ENCODE measurements at regions not wholly inside any gene's neighbourhood (a gene's known extent, or its start where the extent isn't known, plus 50 kb on each side); places are given as distances from the start of the nearest gene placed in this dataset.

DNA sequence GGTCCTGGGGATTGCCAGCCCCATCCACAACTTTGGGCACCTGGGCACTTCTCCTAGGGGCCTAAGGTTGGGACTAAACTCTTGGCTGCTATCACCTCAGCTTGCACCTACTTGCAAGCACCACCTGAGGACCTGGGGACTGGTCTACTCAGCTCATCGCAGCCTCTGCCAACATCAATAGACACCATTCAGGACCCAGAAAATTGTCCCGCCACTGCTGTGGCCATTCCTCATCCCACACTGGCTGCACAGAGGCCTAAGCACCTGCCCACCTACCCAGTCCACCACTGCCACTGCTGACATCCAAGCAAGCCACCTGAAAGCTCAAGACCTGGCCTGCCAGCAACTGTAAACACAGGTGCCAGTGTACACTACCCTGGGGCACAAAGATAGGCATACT lies 234.1 kb downstream of the STK31 start:
- peaks cover 6 to 17% of the 10 kb centered on the region in 2 donors for H3K36me3 Mint-ChIP-seq
- H3K4me1 Mint-ChIP-seq, result no peaks in the 10 kb centered on the region
- ATAC-seq (ENCODE audit: low read depth in 2 of 2) (no peak), DNase-seq (no peak)
- no peak overlapping the region for H3K27ac Mint-ChIP-seq
- H3K9me3 Mint-ChIP-seq, result peaks cover 8 to 30% (median 17%) of the 10 kb centered on the region in 7 donors
- H3K27me3 Mint-ChIP-seq, result peaks cover 7 to 16% (median 13%) of the 10 kb centered on the region in 3 donors
- peak overlapping the region in 1 of 8 donors; percentile 32 for H3K4me3 Mint-ChIP-seq

GRCh38 chr7:23945472-23945871 lies 235.5 kb downstream of the STK31 start:
- Mint-ChIP-seq H3K9me3 (peaks cover 10 to 30% (median 19%) of the 10 kb centered on the region in 7 donors), H3K4me3 (no peak overlapping the region), H3K36me3 (peaks cover 6 to 17% of the 10 kb centered on the region in 2 donors), H3K27ac (no peak overlapping the region), H3K4me1 (no peaks in the 10 kb centered on the region), H3K27me3 (peaks cover 6 to 16% (median 7%) of the 10 kb centered on the region in 3 donors)
- DNase-seq (no peak), ATAC-seq (ENCODE audit: low read depth in 2 of 2) (no peak)

DNA sequence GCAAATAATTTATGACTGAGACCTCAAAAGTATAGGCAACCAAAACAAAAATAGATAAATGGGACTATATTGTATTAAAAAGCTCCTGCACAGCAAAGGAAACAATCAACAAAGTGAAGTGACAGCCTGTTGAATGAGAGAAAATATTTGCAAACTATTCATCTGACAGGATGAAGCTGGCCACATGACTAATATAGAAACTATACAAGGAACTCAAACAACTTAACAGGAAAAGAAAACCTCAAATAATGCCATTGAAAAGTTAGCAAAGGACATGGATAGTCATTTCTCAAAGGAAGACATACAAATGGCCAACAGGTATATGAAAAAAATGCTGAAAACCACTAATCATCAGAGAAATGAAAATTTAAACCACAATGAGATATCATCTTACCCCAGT lies 245.1 kb downstream of the STK31 start:
- H3K27ac Mint-ChIP-seq, result no peak overlapping the region
- ATAC-seq (ENCODE audit: low read depth in 2 of 2), result no peak
- no peaks in the 10 kb centered on the region for H3K27me3 Mint-ChIP-seq
- DNase-seq, result no peak
- no peaks in the 10 kb centered on the region for H3K36me3 Mint-ChIP-seq
- H3K9me3 Mint-ChIP-seq, result peaks cover 3 to 19% (median 5%) of the 10 kb centered on the region in 7 donors
- no peaks in the 10 kb centered on the region for H3K4me1 Mint-ChIP-seq
- H3K4me3 Mint-ChIP-seq, result no peak overlapping the region

GRCh38 chr7:23955600-23956149 lies 245.7 kb downstream of the STK31 start:
- no peaks in the 10 kb centered on the region for H3K4me1 Mint-ChIP-seq
- H3K36me3 Mint-ChIP-seq, result no peaks in the 10 kb centered on the region

GRCh38 chr7:23956772-23957576 lies 247.0 kb downstream of the STK31 start:
- Mint-ChIP-seq H3K36me3 (no peaks in the 10 kb centered on the region), H3K4me1 (no peaks in the 10 kb centered on the region), H3K27ac (no peak overlapping the region), H3K9me3 (peaks cover 0 to 19% (median 5%) of the 10 kb centered on the region in 7 donors), H3K4me3 (no peak overlapping the region), H3K27me3 (peaks cover 0 to 9% (median 7%) of the 10 kb centered on the region in 3 donors)
- ATAC-seq (ENCODE audit: low read depth in 2 of 2) (no peak), DNase-seq (no peak)

More at GRCh38 chr7:23955600-23956149, 245.7 kb downstream of the STK31 start:
- Mint-ChIP-seq H3K27ac (no peak overlapping the region), H3K9me3 (peaks cover 0 to 19% (median 5%) of the 10 kb centered on the region in 7 donors), H3K4me3 (no peak overlapping the region), H3K27me3 (no peaks in the 10 kb centered on the region)
- ATAC-seq (ENCODE audit: low read depth in 2 of 2) (no peak), DNase-seq (no peak)

- Mint-ChIP-seq H3K27me3 (peaks cover 0 to 16% (median 9%) of the 10 kb centered on the region in 3 donors), H3K4me1 (no peaks in the 10 kb centered on the region), H3K9me3 (peaks cover 0 to 8% (median 5%) of the 10 kb centered on the region in 7 donors), H3K36me3 (no peaks in the 10 kb centered on the region), H3K27ac (no peak overlapping the region), H3K4me3 (no peak overlapping the region)
- no peak for ATAC-seq (ENCODE audit: low read depth in 2 of 2)
- no peak for DNase-seq
These were observed 249.8 kb downstream of the STK31 start for GRCh38 chr7:23959821-23960220.

GRCh38 chr7:23960361-23960760 lies 250.3 kb downstream of the STK31 start:
- H3K9me3 Mint-ChIP-seq, result peaks cover 0 to 5% (median 4%) of the 10 kb centered on the region in 7 donors
- no peaks in the 10 kb centered on the region for H3K36me3 Mint-ChIP-seq
- no peaks in the 10 kb centered on the region for H3K4me1 Mint-ChIP-seq
- peaks cover 0 to 17% (median 9%) of the 10 kb centered on the region in 3 donors for H3K27me3 Mint-ChIP-seq
- no peak for ATAC-seq (ENCODE audit: low read depth in 2 of 2)
- no peak overlapping the region for H3K27ac Mint-ChIP-seq
- DNase-seq, result no peak
- H3K4me3 Mint-ChIP-seq, result no peak overlapping the region

DNA sequence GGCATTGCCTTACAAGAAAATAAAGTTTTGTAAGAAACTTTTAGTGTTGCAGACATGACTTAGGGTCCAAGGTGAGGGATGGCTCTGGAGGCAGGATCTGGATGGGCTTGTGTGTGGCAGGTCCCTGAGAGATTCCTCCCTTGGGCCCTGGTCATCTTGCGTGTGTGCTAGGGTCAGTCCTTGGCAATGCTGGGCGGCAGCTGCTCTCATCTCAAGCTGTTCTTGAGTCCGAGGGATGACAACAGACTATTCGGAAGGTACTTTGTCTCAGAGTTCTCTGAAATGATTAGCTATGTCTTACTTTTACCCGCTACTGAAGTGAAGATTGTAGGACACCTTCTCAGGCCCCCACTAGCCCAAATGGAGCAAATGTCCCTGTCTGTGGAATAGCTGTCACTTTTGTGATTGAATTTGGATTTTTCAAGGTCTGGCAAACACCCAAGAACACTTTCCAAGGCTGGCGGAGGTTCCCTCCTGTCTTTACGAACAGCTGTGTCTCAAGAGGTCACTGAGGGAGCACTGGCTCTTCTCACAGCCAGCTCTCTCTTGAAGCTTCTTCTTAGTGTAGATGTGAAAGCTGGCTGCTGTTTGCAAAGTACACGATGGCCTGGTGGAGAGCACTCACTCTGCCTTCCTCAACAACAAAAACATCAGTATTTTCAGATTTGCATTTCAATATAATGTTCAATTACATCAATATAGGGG lies 253.6 kb downstream of the STK31 start:
- H3K27me3 Mint-ChIP-seq, result peaks cover 0 to 25% (median 9%) of the 10 kb centered on the region in 3 donors
- H3K4me3 Mint-ChIP-seq, result no peak overlapping the region
- peaks cover 0 to 5% (median 0%) of the 10 kb centered on the region in 7 donors for H3K9me3 Mint-ChIP-seq
- DNase-seq (no peak), ATAC-seq (ENCODE audit: low read depth in 2 of 2) (no peak)
- H3K27ac Mint-ChIP-seq, result no peak overlapping the region
- no peaks in the 10 kb centered on the region for H3K4me1 Mint-ChIP-seq
- H3K36me3 Mint-ChIP-seq, result no peaks in the 10 kb centered on the region

DNA sequence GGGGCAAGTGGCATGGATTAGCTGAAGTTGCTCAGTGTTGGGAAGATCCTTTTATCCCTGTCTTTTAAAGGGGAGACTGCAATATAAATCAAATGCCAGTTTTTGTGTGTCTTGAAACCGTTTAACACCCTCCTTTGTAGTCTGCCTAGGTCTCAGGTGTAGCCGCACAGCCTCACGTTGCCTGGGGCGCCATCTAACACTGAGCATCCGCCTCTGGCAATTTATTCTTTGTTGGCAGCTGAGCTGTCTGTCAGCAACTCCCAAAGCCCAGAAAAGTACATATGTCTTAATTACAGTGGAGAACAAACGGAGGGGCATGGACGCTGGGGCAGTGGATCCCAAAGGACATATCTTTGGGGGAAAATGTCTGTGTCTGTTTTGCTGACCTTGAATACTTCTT lies 254.7 kb downstream of the STK31 start:
- Mint-ChIP-seq H3K27ac (no peak overlapping the region), H3K9me3 (peaks cover 0 to 5% (median 0%) of the 10 kb centered on the region in 7 donors), H3K4me1 (no peaks in the 10 kb centered on the region), H3K36me3 (no peaks in the 10 kb centered on the region), H3K27me3 (peaks cover 0 to 25% (median 9%) of the 10 kb centered on the region in 3 donors), H3K4me3 (no peak overlapping the region)
- DNase-seq (no peak), ATAC-seq (ENCODE audit: low read depth in 2 of 2) (no peak)

- H3K36me3 Mint-ChIP-seq, result no peaks in the 10 kb centered on the region
- no peak overlapping the region for H3K4me3 Mint-ChIP-seq
- H3K9me3 Mint-ChIP-seq, result peaks cover 0 to 5% (median 0%) of the 10 kb centered on the region in 7 donors
- H3K4me1 Mint-ChIP-seq, result no peaks in the 10 kb centered on the region
- ATAC-seq (ENCODE audit: low read depth in 2 of 2) (no peak), DNase-seq (no peak)
- no peak overlapping the region for H3K27ac Mint-ChIP-seq
- H3K27me3 Mint-ChIP-seq, result peaks cover 0 to 25% (median 9%) of the 10 kb centered on the region in 3 donors
These were observed 255.3 kb downstream of the STK31 start for GRCh38 chr7:23965296-23965695.

DNA sequence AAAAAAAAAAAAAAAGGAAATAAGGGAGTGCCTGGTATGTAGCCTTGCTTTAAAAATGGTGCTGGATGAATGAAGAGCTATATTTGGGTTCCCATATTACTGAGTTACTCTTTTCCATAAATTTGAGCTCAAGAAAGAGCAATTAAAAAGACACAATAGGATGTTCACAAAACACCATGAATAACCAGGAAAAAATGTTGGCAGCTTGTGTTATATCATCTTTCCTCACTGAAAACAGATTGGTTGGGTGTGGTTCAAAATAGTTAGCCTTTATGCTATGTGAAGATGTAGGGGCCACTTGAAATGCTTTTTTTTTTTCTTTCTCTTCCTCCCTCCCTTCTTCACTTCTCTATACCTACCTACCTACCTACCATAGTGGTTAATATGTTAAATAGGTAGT lies 256.9 kb downstream of the STK31 start:
- peaks cover 0 to 19% (median 0%) of the 10 kb centered on the region in 3 donors for H3K27me3 Mint-ChIP-seq
- H3K36me3 Mint-ChIP-seq, result no peaks in the 10 kb centered on the region
- DNase-seq, result no peak
- no peaks in the 10 kb centered on the region for H3K4me1 Mint-ChIP-seq
- H3K4me3 Mint-ChIP-seq, result no peak overlapping the region
- no peak for ATAC-seq (ENCODE audit: low read depth in 2 of 2)
- H3K9me3 Mint-ChIP-seq, result peaks cover 0 to 5% (median 0%) of the 10 kb centered on the region in 7 donors
- H3K27ac Mint-ChIP-seq, result no peak overlapping the region

GRCh38 chr7:23967949-23968599 lies 258.1 kb downstream of the STK31 start:
- Mint-ChIP-seq H3K9me3 (peaks cover 0 to 5% (median 0%) of the 10 kb centered on the region in 7 donors), H3K4me1 (no peaks in the 10 kb centered on the region), H3K4me3 (no peak overlapping the region), H3K27ac (no peak overlapping the region), H3K27me3 (peaks cover 0 to 13% (median 0%) of the 10 kb centered on the region in 3 donors), H3K36me3 (no peaks in the 10 kb centered on the region)
- DNase-seq (no peak), ATAC-seq (ENCODE audit: low read depth in 2 of 2) (no peak)

DNA sequence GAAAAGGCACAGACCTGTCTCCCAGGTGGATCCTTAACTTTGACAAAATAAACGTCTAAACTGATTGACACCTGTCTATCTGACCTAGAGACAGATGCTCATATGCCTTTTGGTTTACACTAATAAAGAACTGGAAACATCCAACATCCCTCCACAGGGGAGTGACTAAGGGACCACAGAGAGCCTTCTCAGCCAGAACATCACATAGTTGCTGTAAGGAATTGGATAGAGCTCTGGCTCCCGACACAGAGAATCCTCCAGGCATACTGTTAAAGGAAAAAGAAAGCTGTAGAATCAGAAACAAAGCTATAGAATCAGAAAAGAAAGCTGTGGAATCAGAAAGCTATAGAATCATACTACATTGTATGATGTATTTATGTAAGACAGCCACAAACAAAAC lies 258.8 kb downstream of the STK31 start:
- no peaks in the 10 kb centered on the region for H3K36me3 Mint-ChIP-seq

More for the DNA sequence above, 258.8 kb downstream of the STK31 start:
- DNase-seq (no peak), ATAC-seq (ENCODE audit: low read depth in 2 of 2) (no peak)
- no peak overlapping the region for H3K27ac Mint-ChIP-seq
- H3K27me3 Mint-ChIP-seq, result peaks cover 0 to 13% (median 0%) of the 10 kb centered on the region in 3 donors
- H3K4me3 Mint-ChIP-seq, result no peak overlapping the region
- no peaks in the 10 kb centered on the region for H3K4me1 Mint-ChIP-seq
- peaks cover 0 to 7% (median 0%) of the 10 kb centered on the region in 7 donors for H3K9me3 Mint-ChIP-seq
